HepG2 (cell line): ENCODE measurements at regions not wholly inside any gene's neighbourhood (a gene's known extent, or its start where the extent isn't known, plus 50 kb on each side); places are given as distances from the start of the nearest gene placed in this dataset.

Experiments
- ARID5B ChIP-seq: IDR thresholded peaks from 2 replicates; pipeline ENCODE4 v1.4.0; 2020; ENCODE audit warnings: mild to moderate bottlenecking, missing genetic modification reagents
- ATF5 ChIP-seq: sonication (generic); formaldehyde crosslinking; IDR thresholded peaks from 2 replicates; pipeline ENCODE4 v1.4.0; 2020; ENCODE audit warnings: mild to moderate bottlenecking, low read depth, missing genetic modification reagents
- BCL3 ChIP-seq: sonication (generic); formaldehyde crosslinking; IDR thresholded peaks from 2 replicates; pipeline ENCODE4 v1.5.1; 2020; ENCODE audit warnings: mild to moderate bottlenecking, missing genetic modification reagents, moderate library complexity
- BORCS8-MEF2B ChIP-seq: sonication (generic); formaldehyde crosslinking; IDR thresholded peaks from 2 replicates; pipeline ENCODE4 v1.8.0; 2022; ENCODE audit warnings: mild to moderate bottlenecking, missing genetic modification reagents
- HIC2 ChIP-seq: sonication (generic); formaldehyde crosslinking; IDR thresholded peaks from 2 replicates; pipeline ENCODE4 v1.9.0; 2022; ENCODE audit warnings: low read depth, missing genetic modification reagents
- MTA3 ChIP-seq: sonication (generic); formaldehyde crosslinking; IDR thresholded peaks from 2 replicates; pipeline ENCODE4 v1.4.0; 2020; ENCODE audit warnings: missing genetic modification reagents
- NR0B2 ChIP-seq: sonication (generic); formaldehyde crosslinking; IDR thresholded peaks from 2 replicates; pipeline ENCODE4 v1.4.0; 2020; ENCODE audit warnings: mild to moderate bottlenecking, missing genetic modification reagents
- NRL ChIP-seq: sonication (generic); formaldehyde crosslinking; IDR thresholded peaks from 2 replicates; pipeline ENCODE4 v1.5.0; 2020; ENCODE audit warnings: missing genetic modification reagents, mild to moderate bottlenecking, moderate library complexity, borderline replicate concordance
- PRDM15 ChIP-seq: sonication (generic); formaldehyde crosslinking; IDR thresholded peaks from 2 replicates; pipeline ENCODE4 v1.4.0; 2020; ENCODE audit warnings: missing genetic modification reagents
- RAD51 ChIP-seq: fragments of 450-650 bp; IDR thresholded peaks from 2 replicates; pipeline ENCODE4 v1.6.1; 2016; ENCODE audit warnings: borderline replicate concordance
- SIX1 ChIP-seq: sonication (generic); formaldehyde crosslinking; IDR thresholded peaks from 2 replicates; pipeline ENCODE4 v1.4.0; 2020; ENCODE audit warnings: missing genetic modification reagents, borderline replicate concordance
- SOX6 ChIP-seq, 2 experiments: fragments of 450-650 bp in 1 of 2; sonication (generic) in 1 of 2; formaldehyde crosslinking in 1 of 2; IDR thresholded peaks; 2 replicates each; pipeline versions ENCODE4 v1.4.0 to v1.6.1; 2017 to 2020; ENCODE audit warnings: antibody characterized with exemption in 1 of 2, mild to moderate bottlenecking in 1 of 2, missing genetic modification reagents in 1 of 2
- ZSCAN22 ChIP-seq: sonication (generic); formaldehyde crosslinking; IDR thresholded peaks from 2 replicates; pipeline ENCODE4 v1.4.0; 2020; ENCODE audit warnings: mild to moderate bottlenecking, missing genetic modification reagents

GRCh38 chr2:45256173-45256866 is 247.1 kb upstream of the SIX2 start (continued):
- TF ChIP-seq NR0B2 (CRISPR knock-in tag): no peak
- no peak for TF ChIP-seq BCL3 (CRISPR knock-in tag)
- no peak for TF ChIP-seq BORCS8-MEF2B
- no peak for TF ChIP-seq ZSCAN22
- TF ChIP-seq SIX1: no peak
- no peak for TF ChIP-seq RAD51
- 0 out of 2 replicates have a peak, but pooled peaks have one; percentile 43 for TF ChIP-seq PRDM15
- no peak for TF ChIP-seq ARID5B
- no peak; the same call in 1 of the 2 replicates for TF ChIP-seq NRL
- TF ChIP-seq ATF5 (CRISPR knock-in tag): no peak
- no peak; the same call in 1 of the 2 replicates for TF ChIP-seq HIC2 (CRISPR knock-in tag)
- TF ChIP-seq MTA3 (CRISPR knock-in tag): no peak
- no peak for TF ChIP-seq SOX6 (IDR thresholded peaks at IDR 0.05)
- TF ChIP-seq SOX6 (CRISPR knock-in tag; IDR thresholded peaks at IDR 0.05): peak; percentile 24; the same call in 1 of the 2 replicates
